ENCODE measurements at regions not wholly inside any gene's neighbourhood (a gene's known extent, or its start where the extent isn't known, plus 50 kb on each side); places are given as distances from the start of the nearest gene placed in this dataset.

- CTCF ChIA-PET: no interaction called here
- no peaks in the 10 kb centered on the region for H3K9me3 Mint-ChIP-seq
- DNase-seq (no peak), ATAC-seq (no peak)
- intact Hi-C loops (cut with micrococcal nuclease): no loop called here
- no peak for TF ChIP-seq CTCF (IDR thresholded peaks at IDR 0.05)
- no peak overlapping the region for H3K4me3 Mint-ChIP-seq
- no peak overlapping the region for H3K27ac Mint-ChIP-seq
- POLR2A ChIA-PET: no interaction called here
- H3K27me3 Mint-ChIP-seq: peaks cover 1% of the 10 kb centered on the region
- no peaks in the 10 kb centered on the region for H3K36me3 Mint-ChIP-seq (ENCODE audit: low read depth)
- H3K4me1 Mint-ChIP-seq (ENCODE audit: low read depth): no peaks in the 10 kb centered on the region
These were observed 278.8 kb upstream of the PLXNA2 start for GRCh38 chr1:208523007-208523406.

- no peak for TF ChIP-seq CTCF (IDR thresholded peaks at IDR 0.05)
- POLR2A ChIA-PET: no interaction called here
- H3K9me3 Mint-ChIP-seq: no peaks in the 10 kb centered on the region
- H3K36me3 Mint-ChIP-seq (ENCODE audit: low read depth): no peaks in the 10 kb centered on the region
- intact Hi-C loops (cut with micrococcal nuclease): no loop called here
- CTCF ChIA-PET: no interaction called here
- peaks cover 1% of the 10 kb centered on the region for H3K27me3 Mint-ChIP-seq
- H3K4me3 Mint-ChIP-seq: no peak overlapping the region
- DNase-seq (no peak), ATAC-seq (no peak)
- H3K27ac Mint-ChIP-seq: no peak overlapping the region
- H3K4me1 Mint-ChIP-seq (ENCODE audit: low read depth): no peaks in the 10 kb centered on the region
These were observed 280.2 kb upstream of the PLXNA2 start for GRCh38 chr1:208524376-208524775.

- ATAC-seq (no peak), DNase-seq (no peak)
- ChIA-PET CTCF (interaction anchor here (1.0 kb wide), 1 partner anchor 55 kb away, joined by 3 read pairs; no protein-coding TSS in a partner anchor), POLR2A (no interaction called here)
- Mint-ChIP-seq H3K36me3 (ENCODE audit: low read depth) (no peaks in the 10 kb centered on the region), H3K27ac (no peak overlapping the region), H3K4me3 (no peak overlapping the region), H3K9me3 (no peaks in the 10 kb centered on the region), H3K27me3 (peaks cover 1% of the 10 kb centered on the region), H3K4me1 (ENCODE audit: low read depth) (no peaks in the 10 kb centered on the region)
- no peak for TF ChIP-seq CTCF (IDR thresholded peaks at IDR 0.05)
- intact Hi-C loops (cut with micrococcal nuclease): no loop called here
These were observed 280.7 kb upstream of the PLXNA2 start for GRCh38 chr1:208524925-208525324.

GRCh38 chr1:208525417-208525816, 281.2 kb upstream of the PLXNA2 start:
- DNase-seq (no peak), ATAC-seq (no peak)
- Mint-ChIP-seq H3K9me3 (no peaks in the 10 kb centered on the region), H3K4me1 (ENCODE audit: low read depth) (no peaks in the 10 kb centered on the region), H3K27me3 (peaks cover 1% of the 10 kb centered on the region), H3K36me3 (ENCODE audit: low read depth) (no peaks in the 10 kb centered on the region), H3K4me3 (no peak overlapping the region), H3K27ac (no peak overlapping the region)
- ChIA-PET POLR2A (no interaction called here), CTCF (interaction anchor here (1.0 kb wide), 1 partner anchor 55 kb away, joined by 3 read pairs; no protein-coding TSS in a partner anchor)
- intact Hi-C loops (cut with micrococcal nuclease): no loop called here
- TF ChIP-seq CTCF (IDR thresholded peaks at IDR 0.05): no peak

- intact Hi-C loops (cut with micrococcal nuclease): no loop called here
- Mint-ChIP-seq H3K9me3 (no peaks in the 10 kb centered on the region), H3K27ac (no peak overlapping the region), H3K27me3 (no peaks in the 10 kb centered on the region), H3K36me3 (ENCODE audit: low read depth) (no peaks in the 10 kb centered on the region), H3K4me1 (ENCODE audit: low read depth) (no peaks in the 10 kb centered on the region), H3K4me3 (no peak overlapping the region)
- POLR2A ChIA-PET: no interaction called here
- DNase-seq (no peak), ATAC-seq (no peak)
- CTCF ChIA-PET: no interaction called here
- TF ChIP-seq CTCF (IDR thresholded peaks at IDR 0.05): no peak
These were observed 282.5 kb upstream of the PLXNA2 start for GRCh38 chr1:208526613-208527125.
